Activated naive CD4-positive, alpha-beta T cell (primary cell): ENCODE measurements at regions not wholly inside any gene's neighbourhood (a gene's known extent, or its start where the extent isn't known, plus 50 kb on each side); places are given as distances from the start of the nearest gene placed in this dataset.
"Not testable (repeated sequence)": the region's sequence is repeated elsewhere in the genome, so short reads cannot be mapped to it uniquely, and the experiment has no call there.

ENCODE experiments used
- DNase-seq, 4 experiments: peaks; one replicate each; lab custom pipeline; 2025; lab: John Stamatoyannopoulos, UW

DNA sequence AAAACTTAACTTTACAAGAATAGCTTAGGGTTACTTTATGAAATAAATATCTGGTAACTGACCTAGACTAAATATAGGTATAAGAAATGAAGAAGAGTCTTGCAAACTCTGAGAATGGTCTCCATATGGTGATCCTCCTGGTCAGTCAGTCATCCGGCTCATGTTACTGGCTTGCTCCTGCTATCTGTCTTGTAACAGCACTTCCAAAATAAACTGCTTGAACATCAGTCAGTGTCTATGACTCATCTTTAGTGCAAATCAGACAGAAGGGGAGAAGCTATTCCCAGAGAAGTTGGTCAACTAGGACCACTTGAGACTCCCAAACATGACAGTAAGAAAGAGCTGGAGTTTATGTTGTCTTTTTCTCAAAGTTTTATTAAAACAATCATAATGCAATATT is 1550.9 kb downstream of the PCDH9 start:
- no peak for DNase-seq

DNA sequence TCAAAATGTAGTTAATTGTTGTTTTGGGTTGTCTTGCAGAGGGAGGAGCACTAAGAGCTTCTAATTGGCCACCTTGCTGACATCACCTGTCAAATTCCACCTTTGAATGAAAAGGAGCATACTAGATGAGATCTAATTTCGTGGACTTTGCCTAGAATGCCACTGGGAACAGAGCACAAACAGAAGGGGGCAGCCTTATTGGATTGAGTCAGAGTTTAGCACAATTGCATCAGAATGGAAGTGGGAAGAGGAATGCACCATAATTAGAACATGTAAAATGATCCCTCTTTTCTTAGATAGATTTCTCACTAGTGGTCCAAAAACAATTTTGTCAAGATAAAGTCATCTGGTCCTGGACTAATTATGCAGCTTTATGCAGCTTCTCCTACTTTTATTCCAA is 1552.2 kb downstream of the PCDH9 start:
- DNase-seq = no peak

GRCh38 chr13:65675383-65675782 is 1554.8 kb downstream of the PCDH9 start:
- DNase-seq = not testable (repeated sequence)

GRCh38 chr13:65670014-65670625 is 1560.0 kb downstream of the PCDH9 start:
- no peak for DNase-seq

GRCh38 chr13:65660731-65661130 is 1569.4 kb downstream of the PCDH9 start:
- DNase-seq = no peak

GRCh38 chr13:65656740-65657329 is 1573.3 kb downstream of the PCDH9 start:
- no peak for DNase-seq

- DNase-seq = no peak
These were observed 1576.5 kb downstream of the PCDH9 start for GRCh38 chr13:65653613-65654012.

DNA sequence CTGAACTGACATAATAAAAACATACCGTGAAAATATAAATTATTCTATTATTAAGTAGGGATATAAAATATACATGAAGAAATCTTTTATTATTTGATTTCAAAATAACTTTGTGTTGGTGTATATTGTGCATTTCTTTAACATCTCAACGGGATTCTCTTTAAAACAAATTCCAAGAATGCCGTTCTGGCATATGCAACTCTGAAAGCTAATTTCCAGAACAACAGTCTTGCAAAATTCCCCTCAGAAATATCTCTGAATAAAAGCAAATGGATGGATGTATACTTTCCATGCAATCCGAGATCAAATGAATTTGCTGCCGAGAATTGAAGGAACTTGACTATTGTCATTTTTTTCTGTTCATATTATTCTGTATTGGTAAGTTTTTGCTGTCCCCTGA is 1579.8 kb downstream of the PCDH9 start:
- no peak for DNase-seq

- no peak for DNase-seq
These were observed 1587.1 kb downstream of the PCDH9 start for GRCh38 chr13:65642996-65643395.

DNA sequence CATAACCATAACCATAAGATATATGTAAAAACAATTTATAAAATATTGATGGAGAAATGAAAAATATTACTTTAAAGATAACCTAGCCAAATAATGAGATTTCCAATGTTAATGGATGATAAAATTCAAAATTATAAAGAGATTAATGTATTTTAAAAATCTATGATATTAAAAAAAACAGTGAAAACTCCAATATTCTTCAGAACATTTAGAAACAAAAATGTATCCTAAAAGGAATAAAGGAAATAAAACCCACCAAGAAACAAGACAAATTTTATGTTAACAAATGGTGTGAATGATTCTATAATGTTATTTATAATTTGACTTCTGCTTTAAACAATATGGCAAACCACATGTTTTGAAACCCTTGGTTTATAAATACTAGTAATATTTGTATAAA is 1587.8 kb downstream of the PCDH9 start:
- DNase-seq = no peak

- DNase-seq = no peak
These were observed 1591.5 kb downstream of the PCDH9 start for GRCh38 chr13:65638572-65639168.

GRCh38 chr13:65633806-65634205 is 1596.3 kb downstream of the PCDH9 start:
- no peak for DNase-seq

GRCh38 chr13:65631078-65631477 is 1599.1 kb downstream of the PCDH9 start:
- no peak for DNase-seq

GRCh38 chr13:65629926-65630325 is 1600.2 kb downstream of the PCDH9 start:
- DNase-seq = no peak

GRCh38 chr13:65623148-65623547 is 1607.0 kb downstream of the PCDH9 start:
- no peak for DNase-seq

DNA sequence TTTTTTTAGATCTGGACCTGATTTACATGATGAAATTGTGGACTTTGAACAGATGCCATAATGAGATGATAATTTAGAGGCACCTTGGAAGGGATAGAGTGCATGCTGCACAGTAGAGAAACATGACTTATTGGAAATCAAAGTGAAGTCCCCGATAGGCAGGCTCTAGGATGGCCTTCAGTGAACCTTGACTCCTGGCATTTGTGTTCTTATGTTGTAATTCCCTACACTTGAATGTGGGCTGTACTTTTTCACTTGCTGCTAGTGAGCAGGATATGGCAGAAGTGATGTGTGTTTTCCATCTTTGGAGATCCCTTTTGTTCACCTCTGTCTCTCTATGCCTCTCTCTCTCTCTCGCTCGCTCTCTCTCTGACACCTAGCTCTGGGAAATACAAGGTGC is 1614.6 kb downstream of the PCDH9 start:
- DNase-seq = no peak

DNA sequence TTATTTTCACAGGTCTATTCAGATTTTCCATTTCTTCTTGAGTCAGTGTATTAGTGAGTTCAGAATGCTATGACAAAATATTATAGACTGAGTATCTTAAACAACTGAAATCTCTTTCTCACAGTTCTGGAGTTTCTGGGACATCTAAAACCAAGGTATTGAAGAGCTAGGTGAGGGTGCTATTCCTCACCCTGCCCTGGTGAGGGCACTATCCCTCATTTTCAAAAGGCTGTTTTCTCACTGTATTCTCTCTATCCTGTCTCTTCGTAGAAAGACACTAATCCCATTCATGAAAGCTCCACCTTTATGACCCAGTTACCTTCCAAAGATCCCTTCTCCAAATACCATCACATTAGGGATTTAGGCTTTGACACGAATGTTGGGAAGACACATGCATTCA is 1617.1 kb downstream of the PCDH9 start:
- no peak for DNase-seq

- DNase-seq = no peak
These were observed 1620.8 kb downstream of the PCDH9 start for GRCh38 chr13:65609350-65609749.

GRCh38 chr13:65606622-65607021 is 1623.5 kb downstream of the PCDH9 start:
- no peak for DNase-seq

DNA sequence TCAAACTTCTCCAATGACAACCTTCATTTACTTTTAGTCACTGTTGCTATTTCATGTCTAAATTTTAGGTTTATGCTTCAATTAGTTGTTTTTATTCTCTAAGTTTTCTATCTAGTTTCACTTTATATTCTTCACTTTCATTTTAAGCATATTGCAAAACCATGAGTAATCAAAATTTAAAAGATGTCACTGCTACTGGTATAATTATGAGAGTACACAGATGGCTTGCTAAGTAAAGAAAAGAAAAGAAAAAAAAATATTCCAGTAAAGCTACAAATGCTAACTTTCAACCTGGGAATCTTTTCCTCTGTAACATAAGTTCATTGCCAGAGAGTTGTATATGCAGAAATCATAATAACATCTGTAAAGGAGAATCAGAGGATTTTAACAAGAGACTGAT is 1624.7 kb downstream of the PCDH9 start:
- DNase-seq = no peak

DNA sequence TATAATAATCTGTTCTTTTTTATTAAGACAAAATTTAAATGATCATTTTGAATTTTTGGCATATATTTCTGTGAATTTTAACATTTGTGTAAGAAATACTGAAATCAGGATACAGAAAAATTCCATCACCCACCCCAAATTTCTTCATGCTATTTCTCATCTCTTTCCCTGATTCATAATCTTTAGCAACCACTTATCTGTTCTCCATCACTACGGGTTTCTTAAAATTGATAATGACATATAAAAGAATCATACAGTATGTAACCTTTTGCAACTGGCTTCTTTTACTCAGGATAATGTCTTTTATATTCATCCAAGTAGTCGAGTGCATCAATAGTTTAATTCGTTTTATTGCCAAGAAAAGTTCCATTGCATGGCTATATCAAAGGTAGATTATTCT is 1627.0 kb downstream of the PCDH9 start:
- no peak for DNase-seq

DNA sequence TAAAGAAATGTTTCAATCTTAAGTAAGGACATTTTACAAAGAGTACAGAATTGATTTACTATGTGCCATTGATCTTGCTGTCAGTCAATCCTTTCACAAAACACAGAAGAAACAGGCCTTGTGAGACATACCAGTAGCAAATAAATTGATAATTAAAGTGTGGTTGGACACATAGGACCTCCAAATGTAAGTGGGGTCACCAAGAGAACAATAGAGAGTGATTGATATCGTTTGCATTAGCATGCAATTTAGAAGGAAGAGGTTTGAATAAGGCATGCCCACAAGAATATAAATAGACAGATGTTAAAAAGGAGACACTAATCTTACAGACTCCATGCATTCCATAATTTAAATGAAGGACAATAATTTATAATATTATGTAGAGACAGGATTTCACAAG is 1628.3 kb downstream of the PCDH9 start:
- DNase-seq = no peak

DNA sequence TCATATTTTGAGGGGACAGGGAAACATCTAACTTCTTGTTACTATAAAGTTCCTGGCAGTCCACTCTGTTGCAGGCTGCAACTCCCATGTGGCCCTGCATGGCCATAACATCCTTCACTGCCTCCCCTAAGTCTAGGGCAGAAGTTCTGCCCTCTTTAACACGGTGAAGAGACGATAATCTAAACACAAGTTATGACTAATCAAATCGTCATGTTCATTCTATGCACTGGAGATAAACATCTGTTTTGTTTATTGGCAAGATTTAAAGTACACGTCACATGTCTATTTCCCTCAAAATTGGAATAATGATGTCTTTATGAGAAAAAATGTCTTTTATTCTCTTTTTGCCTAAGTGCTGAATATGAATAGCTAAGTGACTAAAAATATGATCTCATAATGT is 1629.4 kb downstream of the PCDH9 start:
- no peak for DNase-seq
